ENCODE measurements at regions not wholly inside any gene's neighbourhood (a gene's known extent, or its start where the extent isn't known, plus 50 kb on each side); places are given as distances from the start of the nearest gene placed in this dataset.

DNA sequence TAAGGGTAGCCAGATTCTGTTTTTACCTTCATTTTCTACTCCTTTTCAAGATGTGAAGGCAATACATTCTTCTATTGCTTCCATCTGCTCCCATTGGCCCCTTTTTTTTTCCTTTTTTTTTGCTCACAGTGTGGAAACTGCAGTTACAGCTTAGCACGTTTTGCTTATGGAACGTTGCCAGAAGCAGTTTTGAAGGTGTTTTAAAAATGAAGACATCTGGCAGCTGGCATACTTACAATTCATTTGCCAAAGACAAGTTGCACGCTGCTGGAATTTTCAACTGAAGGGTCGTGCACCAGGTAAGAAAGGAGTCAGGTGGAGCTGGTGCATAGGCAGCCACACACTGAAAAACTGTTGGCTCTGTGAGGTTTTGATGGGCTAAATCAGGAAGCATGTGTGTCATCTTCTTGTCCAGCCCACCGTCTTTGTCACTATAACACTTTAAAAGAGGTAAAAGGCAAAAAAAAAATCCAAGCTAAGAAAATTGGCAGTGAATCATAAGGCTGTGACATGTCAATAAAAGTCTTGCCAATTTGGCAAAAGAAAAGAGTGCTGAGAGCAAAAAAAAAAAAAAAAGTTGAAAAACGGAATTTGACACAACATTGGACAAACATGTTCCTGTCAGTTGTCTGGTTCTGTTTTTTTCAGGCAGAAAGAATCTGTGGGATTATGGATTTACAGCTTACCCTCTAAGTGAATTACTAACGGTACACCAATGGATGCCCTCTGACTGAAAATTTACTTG, 225.4 kb upstream of the SOX2 start:
- Histone ChIP-seq H3K4me3 (ENCODE audit: extremely low read depth in 1 of 4, insufficient read depth in 2 of 4, low read depth in 3 of 4, low read length in 4 of 4) (no peak overlapping the region), H4K8ac (ENCODE audit: extremely low read depth, insufficient read depth, low read length) (no peak overlapping the region), H4K20me1 (replicated peaks in 1 of 2; ENCODE audit: control insufficient read depth in 1 of 2, insufficient read depth in 2 of 2, low read length in 2 of 2) (no peaks in the 10 kb centered on the region), H4K5ac (ENCODE audit: insufficient read length, low read depth, low read length) (no peak overlapping the region), H3K4me2 (ENCODE audit: insufficient read depth in 1 of 2, low read depth in 2 of 2, low read length in 2 of 2) (no peak overlapping the region), H3K36me3 (ENCODE audit: control insufficient read depth in 2 of 4, insufficient read depth in 4 of 4, low read length in 3 of 4) (no peaks in the 10 kb centered on the region), H3K56ac (replicated peaks; ENCODE audit: insufficient read length, low read depth, low read length) (no peak overlapping the region), H3K9me3 (ENCODE audit: insufficient read depth in 2 of 2, low read depth in 1 of 2, low read length in 1 of 2) (no peaks in the 10 kb centered on the region), H3K4ac (replicated peaks; ENCODE audit: insufficient read length, low read depth, low read length) (no peak overlapping the region), H2BK20ac (ENCODE audit: low read length) (no peak overlapping the region), H2BK12ac (ENCODE audit: low read depth, low read length) (no peak overlapping the region), H2AFZ (ENCODE audit: low read length) (0 out of 2 replicates have a peak overlapping the region, but pooled peaks have one; percentile 7), H2BK15ac (ENCODE audit: low read length) (no peak overlapping the region), H3K14ac (ENCODE audit: insufficient read length) (no peak overlapping the region), H2BK120ac (replicated peaks; ENCODE audit: low read depth, low read length) (no peak overlapping the region), H3K18ac (ENCODE audit: extremely low read depth, low read length) (no peak overlapping the region), H2BK5ac (ENCODE audit: low read depth, low read length) (no peak overlapping the region), H3K9ac (replicated peaks in 1 of 4; ENCODE audit: extremely low read depth in 1 of 4, low read depth in 3 of 4, low read length in 3 of 4) (no peak overlapping the region), H4K91ac (replicated peaks; ENCODE audit: insufficient read length, low read length) (no peak overlapping the region), H3K4me1 (replicated peaks in 1 of 4; ENCODE audit: control insufficient read depth in 3 of 4, insufficient read depth in 4 of 4, low read length in 3 of 4) (no peaks in the 10 kb centered on the region; a peak in 1 of 7 replicates), H3K23me2 (ENCODE audit: low read depth, low read length) (no peaks in the 10 kb centered on the region), H3K79me1 (ENCODE audit: low read depth, low read length) (no peaks in the 10 kb centered on the region), H2AK5ac (ENCODE audit: low read depth, low read length) (no peak overlapping the region), H3K27me3 (replicated peaks in 1 of 4; ENCODE audit: control insufficient read depth in 3 of 4, extremely low read depth in 1 of 4, insufficient read depth in 3 of 4, low read length in 3 of 4) (no peaks in the 10 kb centered on the region), H3K27ac (ENCODE audit: low read depth, low read length) (no peak overlapping the region), H3K23ac (ENCODE audit: insufficient read length) (no peak overlapping the region), H3K79me2 (ENCODE audit: control insufficient read depth in 1 of 2, insufficient read depth in 2 of 2, low read length in 2 of 2) (no peaks in the 10 kb centered on the region)
- FAIRE-seq (no peak), DNase-seq (ENCODE audit: low read depth in 1 of 2, low spot score in 2 of 2) (no peak)
- ChIA-PET CTCF (ENCODE audit: partially characterized antibody) (interaction anchor here (1.5 kb wide), 1 partner anchor 16 kb away, joined by 4 read pairs; no protein-coding TSS in a partner anchor), POLR2A (ENCODE audit: partially characterized antibody) (no interaction called here)
- 81% methylated on average over 7 of the region's 7 CpGs; no CpG with 5 or more reads in 1 of the 2 experiments for WGBS, 2 experiments (ENCODE audit: extremely low coverage in 1 of 2, insufficient coverage in 1 of 2, insufficient read length in 1 of 2, insufficient replicate concordance in 2 of 2, low coverage in 1 of 2, low lambda C conversion rate in 2 of 2, missing lambda C conversion rate in 1 of 2)
- TF ChIP-seq CTBP2 (IDR thresholded peaks at IDR 0.05; ENCODE audit: borderline replicate concordance, insufficient read depth, insufficient read length, low read length) (no peak), JUND (IDR thresholded peaks at IDR 0.05; ENCODE audit: low read length) (no peak), JUN (IDR thresholded peaks at IDR 0.05; ENCODE audit: low read depth, low read length) (no peak), RFX5 (IDR thresholded peaks at IDR 0.05; ENCODE audit: borderline replicate concordance, low read depth, low read length) (no peak), POU5F1 (IDR thresholded peaks at IDR 0.05; ENCODE audit: low read depth, low read length) (no peak), BRCA1 (IDR thresholded peaks at IDR 0.05; ENCODE audit: low read depth, low read length) (no peak), TBP (IDR thresholded peaks at IDR 0.05; ENCODE audit: low read depth, low read length) (no peak), KDM4A (IDR thresholded peaks at IDR 0.05; ENCODE audit: low read depth, low read length, severe bottlenecking) (no peak), ASH2L (IDR thresholded peaks at IDR 0.05; ENCODE audit: low read length) (no peak), CEBPB (IDR thresholded peaks at IDR 0.05; ENCODE audit: low read depth, low read length) (no peak), BACH1 (IDR thresholded peaks at IDR 0.05; ENCODE audit: low read length) (no peak), CHD1 (IDR thresholded peaks at IDR 0.05; ENCODE audit: low read depth, low read length) (no peak), CBX5 (IDR thresholded peaks at IDR 0.05; ENCODE audit: low read depth, low read length) (no peak), EGR1 (IDR thresholded peaks at IDR 0.05; ENCODE audit: borderline replicate concordance, low read depth, low read length) (no peak), SIX5 (IDR thresholded peaks at IDR 0.05; ENCODE audit: low read depth, low read length) (no peak), SIRT6 (IDR thresholded peaks at IDR 0.05; ENCODE audit: low read length) (no peak)
